ENCODE measurements at regions not wholly inside any gene's neighbourhood (a gene's known extent, or its start where the extent isn't known, plus 50 kb on each side); places are given as distances from the start of the nearest gene placed in this dataset.

DNA sequence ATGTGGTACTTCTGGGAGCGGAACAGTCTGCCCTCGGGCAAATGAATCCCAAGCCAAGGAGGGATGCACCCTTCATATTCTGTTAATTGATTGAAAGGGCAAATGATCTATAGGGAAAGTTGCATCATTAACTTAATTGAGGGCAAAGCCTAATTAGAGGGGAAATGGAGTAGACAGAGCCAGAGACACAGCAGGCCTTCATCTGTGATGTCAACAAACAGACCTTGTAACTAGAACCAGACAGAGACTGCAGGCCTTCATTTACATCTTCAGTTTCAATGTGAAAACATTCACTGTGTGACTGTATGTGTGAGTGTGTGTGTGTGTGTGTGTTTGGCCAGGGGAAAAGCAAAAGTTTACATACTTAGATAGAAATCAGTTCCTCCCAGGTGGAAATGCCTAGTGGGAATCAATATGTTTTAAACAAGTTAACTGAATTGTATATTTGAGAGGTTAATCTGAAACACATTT lies 126.4 kb downstream of the SPRY2 start:
- Histone ChIP-seq H3K4me1 (ENCODE audit: insufficient read depth) (peaks cover 27% of the 10 kb centered on the region), H3K79me2 (replicated peaks; ENCODE audit: insufficient read depth) (no peaks in the 10 kb centered on the region), H2AFZ (0 out of 2 replicates have a peak overlapping the region, but pooled peaks have one; percentile 8), H3K4me2 (peak overlapping the region; percentile 45; the same call in 1 of the 2 replicates), H3K27ac (ENCODE audit: low read depth) (peak overlapping the region; percentile 50; the same call in 1 of the 2 replicates), H3K36me3 (ENCODE audit: insufficient read depth) (no peaks in the 10 kb centered on the region), H4K20me1 (replicated peaks; ENCODE audit: insufficient read depth) (no peaks in the 10 kb centered on the region), H3K4me3 (no peak overlapping the region), H3K9me2 (ENCODE audit: insufficient read depth) (no peaks in the 10 kb centered on the region), H3F3A (replicated peaks; ENCODE audit: low read depth) (0 out of 2 replicates have a peak, but pooled peaks cover 2% of the 10 kb centered on the region), H3K27me3 (ENCODE audit: insufficient read depth) (no peaks in the 10 kb centered on the region)
- TF ChIP-seq CREB1 (CRISPR knock-in tag; IDR thresholded peaks at IDR 0.05; ENCODE audit: low read depth) (no peak), JUNB (IDR thresholded peaks at IDR 0.05; ENCODE audit: unreplicated experiment) (no peak), ETS1 (IDR thresholded peaks at IDR 0.05) (no peak), STAT1 (IDR thresholded peaks at IDR 0.05; ENCODE audit: unreplicated experiment) (no peak), EZH2phosphoT487 (IDR thresholded peaks at IDR 0.05; ENCODE audit: unreplicated experiment) (no peak), EZH2 (IDR thresholded peaks at IDR 0.05; ENCODE audit: low read depth, unreplicated experiment) (no peak), NANOG (IDR thresholded peaks at IDR 0.05; ENCODE audit: borderline replicate concordance) (no peak), ZNF462 (CRISPR knock-in tag; IDR thresholded peaks at IDR 0.05) (no peak), ZNF114 (CRISPR knock-in tag; IDR thresholded peaks at IDR 0.05) (no peak), ZNF331 (CRISPR knock-in tag; IDR thresholded peaks at IDR 0.05; ENCODE audit: low read depth) (no peak), POLR2AphosphoS5 (IDR thresholded peaks at IDR 0.05; ENCODE audit: low read depth) (no peak)
- TF ChIP-seq, protein P1, sequence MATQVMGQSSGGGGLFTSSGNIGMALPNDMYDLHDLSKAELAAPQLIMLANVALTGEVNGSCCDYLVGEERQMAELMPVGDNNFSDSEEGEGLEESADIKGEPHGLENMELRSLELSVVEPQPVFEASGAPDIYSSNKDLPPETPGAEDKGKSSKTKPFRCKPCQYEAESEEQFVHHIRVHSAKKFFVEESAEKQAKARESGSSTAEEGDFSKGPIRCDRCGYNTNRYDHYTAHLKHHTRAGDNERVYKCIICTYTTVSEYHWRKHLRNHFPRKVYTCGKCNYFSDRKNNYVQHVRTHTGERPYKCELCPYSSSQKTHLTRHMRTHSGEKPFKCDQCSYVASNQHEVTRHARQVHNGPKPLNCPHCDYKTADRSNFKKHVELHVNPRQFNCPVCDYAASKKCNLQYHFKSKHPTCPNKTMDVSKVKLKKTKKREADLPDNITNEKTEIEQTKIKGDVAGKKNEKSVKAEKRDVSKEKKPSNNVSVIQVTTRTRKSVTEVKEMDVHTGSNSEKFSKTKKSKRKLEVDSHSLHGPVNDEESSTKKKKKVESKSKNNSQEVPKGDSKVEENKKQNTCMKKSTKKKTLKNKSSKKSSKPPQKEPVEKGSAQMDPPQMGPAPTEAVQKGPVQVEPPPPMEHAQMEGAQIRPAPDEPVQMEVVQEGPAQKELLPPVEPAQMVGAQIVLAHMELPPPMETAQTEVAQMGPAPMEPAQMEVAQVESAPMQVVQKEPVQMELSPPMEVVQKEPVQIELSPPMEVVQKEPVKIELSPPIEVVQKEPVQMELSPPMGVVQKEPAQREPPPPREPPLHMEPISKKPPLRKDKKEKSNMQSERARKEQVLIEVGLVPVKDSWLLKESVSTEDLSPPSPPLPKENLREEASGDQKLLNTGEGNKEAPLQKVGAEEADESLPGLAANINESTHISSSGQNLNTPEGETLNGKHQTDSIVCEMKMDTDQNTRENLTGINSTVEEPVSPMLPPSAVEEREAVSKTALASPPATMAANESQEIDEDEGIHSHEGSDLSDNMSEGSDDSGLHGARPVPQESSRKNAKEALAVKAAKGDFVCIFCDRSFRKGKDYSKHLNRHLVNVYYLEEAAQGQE (IDR thresholded peaks at IDR 0.05; ENCODE audit: unreplicated experiment): no peak
- TF ChIP-seq, protein P2, sequence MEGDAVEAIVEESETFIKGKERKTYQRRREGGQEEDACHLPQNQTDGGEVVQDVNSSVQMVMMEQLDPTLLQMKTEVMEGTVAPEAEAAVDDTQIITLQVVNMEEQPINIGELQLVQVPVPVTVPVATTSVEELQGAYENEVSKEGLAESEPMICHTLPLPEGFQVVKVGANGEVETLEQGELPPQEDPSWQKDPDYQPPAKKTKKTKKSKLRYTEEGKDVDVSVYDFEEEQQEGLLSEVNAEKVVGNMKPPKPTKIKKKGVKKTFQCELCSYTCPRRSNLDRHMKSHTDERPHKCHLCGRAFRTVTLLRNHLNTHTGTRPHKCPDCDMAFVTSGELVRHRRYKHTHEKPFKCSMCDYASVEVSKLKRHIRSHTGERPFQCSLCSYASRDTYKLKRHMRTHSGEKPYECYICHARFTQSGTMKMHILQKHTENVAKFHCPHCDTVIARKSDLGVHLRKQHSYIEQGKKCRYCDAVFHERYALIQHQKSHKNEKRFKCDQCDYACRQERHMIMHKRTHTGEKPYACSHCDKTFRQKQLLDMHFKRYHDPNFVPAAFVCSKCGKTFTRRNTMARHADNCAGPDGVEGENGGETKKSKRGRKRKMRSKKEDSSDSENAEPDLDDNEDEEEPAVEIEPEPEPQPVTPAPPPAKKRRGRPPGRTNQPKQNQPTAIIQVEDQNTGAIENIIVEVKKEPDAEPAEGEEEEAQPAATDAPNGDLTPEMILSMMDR (conservative IDR thresholded peaks at IDR 0.05; ENCODE audit: low read depth in 2 of 2): no peak
- peaks cover 26% of the 10 kb centered on the region for H3K4me1 Mint-ChIP-seq
- peaks cover 4% of the 10 kb centered on the region for H3K27me3 Mint-ChIP-seq (ENCODE audit: insufficient read depth, low read depth, poor library complexity)
- 0 out of 3 replicates have a peak, but pooled peaks cover 3% of the 10 kb centered on the region for H3K9me3 Mint-ChIP-seq
- DNase-seq (ENCODE audit: low spot score) (peak; percentile 37), ATAC-seq (peak; percentile 78)
- peak overlapping the region; percentile 67 for H3K27ac Mint-ChIP-seq
- H3K36me3 Mint-ChIP-seq (ENCODE audit: low read depth): no peaks in the 10 kb centered on the region
- no peak overlapping the region for H3K4me3 Mint-ChIP-seq

Data from GM23338 (cell line).